HG03280 (cell line): ENCODE measurements at regions not wholly inside any gene's neighbourhood (a gene's known extent, or its start where the extent isn't known, plus 50 kb on each side); places are given as distances from the start of the nearest gene placed in this dataset.

ENCODE experiments used
- ATAC-seq: cut with Tn5 transposase; IDR thresholded peaks from one replicate; pipeline ENCODE4 v1.9.1; 2021; ENCODE audit warnings: mild to moderate bottlenecking, moderate library complexity; ENCODE audit not compliant: unreplicated experiment

GRCh38 chr16:5598793-5599192 is 501.2 kb upstream of the EEF2KMT start:
- no peak for ATAC-seq

GRCh38 chr16:5595849-5596248 is 498.3 kb upstream of the EEF2KMT start:
- no peak for ATAC-seq

- ATAC-seq: no peak
Observed at GRCh38 chr16:5590416-5590815, 492.8 kb upstream of the EEF2KMT start.

GRCh38 chr16:5589812-5590373 is 492.3 kb upstream of the EEF2KMT start:
- no peak for ATAC-seq

GRCh38 chr16:5584109-5584508 is 486.5 kb upstream of the EEF2KMT start:
- ATAC-seq: no peak

GRCh38 chr16:5582529-5582928 is 484.9 kb upstream of the EEF2KMT start:
- no peak for ATAC-seq

- ATAC-seq: no peak
Observed at GRCh38 chr16:5581908-5582307, 484.3 kb upstream of the EEF2KMT start.

GRCh38 chr16:5581428-5581827 is 483.8 kb upstream of the EEF2KMT start:
- ATAC-seq: no peak

- no peak for ATAC-seq
Observed at GRCh38 chr16:5580772-5581171, 483.2 kb upstream of the EEF2KMT start.

- no peak for ATAC-seq
Observed at GRCh38 chr16:5580296-5580695, 482.7 kb upstream of the EEF2KMT start.

GRCh38 chr16:5578980-5579379 is 481.4 kb upstream of the EEF2KMT start:
- ATAC-seq: no peak

GRCh38 chr16:5577463-5577862 is 479.9 kb upstream of the EEF2KMT start:
- no peak for ATAC-seq

GRCh38 chr16:5575646-5576245 is 478.2 kb upstream of the EEF2KMT start:
- ATAC-seq: no peak

- no peak for ATAC-seq
Observed at GRCh38 chr16:5575121-5575520, 477.5 kb upstream of the EEF2KMT start.

- ATAC-seq: no peak
Observed at GRCh38 chr16:5572056-5572455, 474.5 kb upstream of the EEF2KMT start.

GRCh38 chr16:5571446-5571845 is 473.9 kb upstream of the EEF2KMT start:
- no peak for ATAC-seq

GRCh38 chr16:5561800-5562199 is 464.2 kb upstream of the EEF2KMT start:
- ATAC-seq: no peak

- ATAC-seq: no peak
Observed at GRCh38 chr16:5560084-5560483, 462.5 kb upstream of the EEF2KMT start.

GRCh38 chr16:5557966-5558365 is 460.4 kb upstream of the EEF2KMT start:
- no peak for ATAC-seq

- ATAC-seq: no peak
Observed at GRCh38 chr16:5557448-5557847, 459.9 kb upstream of the EEF2KMT start.

- ATAC-seq: no peak
Observed at GRCh38 chr16:5556158-5556810, 458.7 kb upstream of the EEF2KMT start.

- no peak for ATAC-seq
Observed at GRCh38 chr16:5551909-5552308, 454.3 kb upstream of the EEF2KMT start.

- ATAC-seq: no peak
Observed at GRCh38 chr16:5549802-5550201, 452.2 kb upstream of the EEF2KMT start.
